GM23338 (cell line): ENCODE measurements at regions not wholly inside any gene's neighbourhood (a gene's known extent, or its start where the extent isn't known, plus 50 kb on each side); places are given as distances from the start of the nearest gene placed in this dataset.

Source experiments
- CTCF ChIP-seq, 2 experiments: fragments of 200-600 bp in 1 of 2; sonication (generic) in 1 of 2; conservative IDR thresholded peaks; 2 replicates each; pipeline versions ENCODE4 v1.5.1 to v1.6.1; 2016 to 2017; ENCODE audit warnings: antibody characterized with exemption in 2 of 2, low read depth in 2 of 2, mild to moderate bottlenecking in 2 of 2, moderate library complexity in 1 of 2
- EZH2 ChIP-seq: fragments of 200-600 bp; sonication (generic); IDR thresholded peaks from one replicate; pipeline ENCODE4 v1.8.0; 2017; ENCODE audit warnings: antibody characterized with exemption, mild to moderate bottlenecking, low read depth; ENCODE audit not compliant: unreplicated experiment
- JUNB ChIP-seq: IDR thresholded peaks from one replicate; pipeline ENCODE4 v1.6.1; 2016; ENCODE audit warnings: antibody characterized with exemption; ENCODE audit not compliant: unreplicated experiment

GRCh38 chr15:93703092-93703739 is 528.1 kb upstream of the MCTP2 start:
- TF ChIP-seq EZH2 (no peak), CTCF (conservative IDR thresholded peaks at IDR 0.05; ENCODE audit: low read depth in 2 of 2) (no peak), JUNB (no peak)
